ENCODE measurements at regions not wholly inside any gene's neighbourhood (a gene's known extent, or its start where the extent isn't known, plus 50 kb on each side); places are given as distances from the start of the nearest gene placed in this dataset.

GRCh38 chr13:40197936-40198595, 468.4 kb downstream of the FOXO1 start:
- peak; percentile 17 for DNase-seq

GRCh38 chr13:40200273-40200978, 466.0 kb downstream of the FOXO1 start:
- no peak for DNase-seq

GRCh38 chr13:40204246-40204645, 462.2 kb downstream of the FOXO1 start:
- DNase-seq: no peak

- no peak for DNase-seq
These were observed 460.6 kb downstream of the FOXO1 start for GRCh38 chr13:40205771-40206240.

GRCh38 chr13:40206241-40207000, 460.0 kb downstream of the FOXO1 start:
- DNase-seq: peak; percentile 45

GRCh38 chr13:40207001-40207478, 459.4 kb downstream of the FOXO1 start:
- DNase-seq: no peak

GRCh38 chr13:40208517-40208916, 457.9 kb downstream of the FOXO1 start:
- DNase-seq: no peak

- DNase-seq: no peak
These were observed 455.4 kb downstream of the FOXO1 start for GRCh38 chr13:40210865-40211585.

- no peak for DNase-seq
These were observed 454.9 kb downstream of the FOXO1 start for GRCh38 chr13:40211586-40211968.

GRCh38 chr13:40213779-40214178, 452.7 kb downstream of the FOXO1 start:
- no peak for DNase-seq

GRCh38 chr13:40215311-40215710, 451.1 kb downstream of the FOXO1 start:
- no peak for DNase-seq

- DNase-seq: no peak
These were observed 450.7 kb downstream of the FOXO1 start for GRCh38 chr13:40215747-40216146.

- no peak for DNase-seq
These were observed 448.8 kb downstream of the FOXO1 start for GRCh38 chr13:40217675-40218074.

GRCh38 chr13:40220299-40220935, 446.0 kb downstream of the FOXO1 start:
- peak; percentile 24 for DNase-seq

GRCh38 chr13:40221131-40221459, 445.3 kb downstream of the FOXO1 start:
- DNase-seq: no peak

GRCh38 chr13:40221460-40222201, 444.8 kb downstream of the FOXO1 start:
- peak; percentile 70 for DNase-seq

- no peak for DNase-seq
These were observed 442.9 kb downstream of the FOXO1 start for GRCh38 chr13:40223585-40223984.

GRCh38 chr13:40228496-40228895, 437.9 kb downstream of the FOXO1 start:
- DNase-seq: no peak

GRCh38 chr13:40228990-40229389, 437.5 kb downstream of the FOXO1 start:
- DNase-seq: no peak

GRCh38 chr13:40230833-40231266, 435.6 kb downstream of the FOXO1 start:
- peak; percentile 58 for DNase-seq

- peak; percentile 57 for DNase-seq
These were observed 435.1 kb downstream of the FOXO1 start for GRCh38 chr13:40231311-40231710.

GRCh38 chr13:40231751-40232150, 434.7 kb downstream of the FOXO1 start:
- DNase-seq: no peak

All from fibroblast of skin of right biceps (primary cell).